ENCODE measurements at regions not wholly inside any gene's neighbourhood (a gene's known extent, or its start where the extent isn't known, plus 50 kb on each side); places are given as distances from the start of the nearest gene placed in this dataset.

- TF ChIP-seq, protein P1, sequence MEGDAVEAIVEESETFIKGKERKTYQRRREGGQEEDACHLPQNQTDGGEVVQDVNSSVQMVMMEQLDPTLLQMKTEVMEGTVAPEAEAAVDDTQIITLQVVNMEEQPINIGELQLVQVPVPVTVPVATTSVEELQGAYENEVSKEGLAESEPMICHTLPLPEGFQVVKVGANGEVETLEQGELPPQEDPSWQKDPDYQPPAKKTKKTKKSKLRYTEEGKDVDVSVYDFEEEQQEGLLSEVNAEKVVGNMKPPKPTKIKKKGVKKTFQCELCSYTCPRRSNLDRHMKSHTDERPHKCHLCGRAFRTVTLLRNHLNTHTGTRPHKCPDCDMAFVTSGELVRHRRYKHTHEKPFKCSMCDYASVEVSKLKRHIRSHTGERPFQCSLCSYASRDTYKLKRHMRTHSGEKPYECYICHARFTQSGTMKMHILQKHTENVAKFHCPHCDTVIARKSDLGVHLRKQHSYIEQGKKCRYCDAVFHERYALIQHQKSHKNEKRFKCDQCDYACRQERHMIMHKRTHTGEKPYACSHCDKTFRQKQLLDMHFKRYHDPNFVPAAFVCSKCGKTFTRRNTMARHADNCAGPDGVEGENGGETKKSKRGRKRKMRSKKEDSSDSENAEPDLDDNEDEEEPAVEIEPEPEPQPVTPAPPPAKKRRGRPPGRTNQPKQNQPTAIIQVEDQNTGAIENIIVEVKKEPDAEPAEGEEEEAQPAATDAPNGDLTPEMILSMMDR (IDR thresholded peaks at IDR 0.05; ENCODE audit: low read length): no peak
- TF ChIP-seq EZH2 (IDR thresholded peaks at IDR 0.05; ENCODE audit: borderline replicate concordance, low read length): no peak
Observed at GRCh38 chr4:171639540-171639939, 173.7 kb upstream of the GALNTL6 start.

Data from OCI-LY1 (cell line).